K562 (cell line): ENCODE measurements at regions not wholly inside any gene's neighbourhood (a gene's known extent, or its start where the extent isn't known, plus 50 kb on each side); places are given as distances from the start of the nearest gene placed in this dataset.

Experiments used
- ATAC-seq: fragments of 200-7000 bp; cut with Tn5 transposase; 3 replicates; pipeline ENCODE4 v1.9.1; 2020; ENCODE audit warnings: moderate library complexity
- BruUV-seq: library from RNA; stranded (reverse); fragments of 400-500 nt; replicated peaks from 2 replicates; lab custom pipeline; 2021; lab: Mats Ljungman, UMichigan
- CTCF ChIA-PET: fragments of 300-600 bp; formaldehyde crosslinking; extraction: SDS; loops from one replicate; lab custom pipeline; 2021; ENCODE audit warnings: low intra/inter-chr PET ratio; lab: Yijun Ruan, JAX
- POLR2A ChIA-PET: fragments of 300-600, 350-650 bp; sonication (Branson Sonifier 250); formaldehyde crosslinking; extraction: SDS; loops from one replicate; lab custom pipeline; 2021; ENCODE audit warnings: antibody characterized with exemption, inconsistent platforms; lab: Yijun Ruan, JAX
- DNase-seq, 4 experiments: peaks; one replicate each; pipeline versions ENCODE4 v3.0.0 to v3.0.0-alpha.2; 2011 to 2018; ENCODE audit warnings: low spot score in 3 of 4, mixed read lengths in 3 of 4; ENCODE audit errors: extremely low read depth in 1 of 4
- FAIRE-seq: peaks from 2 replicates; lab custom pipeline; 2011; peaks lifted over from hg19 to GRCh38; lab: Jason Lieb, UNC
- H2AFZ ChIP-seq: 2 replicates; pipeline ENCODE4 v1.6.0; 2011; ENCODE audit warnings: low read depth, low read length, control low read depth, inconsistent platforms
- H3K27ac ChIP-seq: fragments of 200-600 bp; 3 replicates; pipeline ENCODE4 v1.8.0; 2011; ENCODE audit warnings: low read depth, mild to moderate bottlenecking, control low read depth, inconsistent platforms, low read length, moderate library complexity, mixed read lengths; ENCODE audit errors: extremely low read depth
- H3K27me3 ChIP-seq, 2 experiments: fragments of 300-600 bp in 1 of 2; 2 replicates in 1 of 2; 3 replicates in 1 of 2; pipeline versions ENCODE4 v1.6.0 to v1.8.0; 2011; ENCODE audit warnings: inconsistent platforms in 2 of 2, low read length in 2 of 2, mild to moderate bottlenecking in 1 of 2, mixed read lengths in 1 of 2, moderate library complexity in 1 of 2; ENCODE audit not compliant: control insufficient read depth in 2 of 2, insufficient read depth in 2 of 2
- H3K36me3 ChIP-seq: fragments of 300-600 bp; 3 replicates; pipeline ENCODE4 v1.8.0; 2011; ENCODE audit warnings: mild to moderate bottlenecking, low read length, inconsistent platforms; ENCODE audit not compliant: control insufficient read depth, insufficient read depth
- H3K4me1 ChIP-seq, 2 experiments: fragments of 200-600 bp in 1 of 2; replicated peaks in 1 of 2; 2 replicates in 1 of 2; 3 replicates in 1 of 2; pipeline versions ENCODE4 v1.5.1 to v1.8.0; 2011; ENCODE audit warnings: inconsistent platforms in 2 of 2, low read length in 2 of 2, mild to moderate bottlenecking in 1 of 2, mixed read lengths in 1 of 2, moderate library complexity in 1 of 2; ENCODE audit not compliant: control insufficient read depth in 2 of 2, insufficient read depth in 2 of 2
- H3K4me2 ChIP-seq: 2 replicates; pipeline ENCODE4 v1.6.1; 2011; ENCODE audit warnings: low read length, control low read depth, inconsistent platforms, mixed read lengths; ENCODE audit not compliant: insufficient read depth
- H3K4me3 ChIP-seq: fragments of 200-600 bp; sonication (generic), shearing (Covaris generic); 2 replicates; pipeline ENCODE4 v1.5.1; 2016; ENCODE audit warnings: control low read depth, inconsistent platforms
- H3K79me2 ChIP-seq: fragments of 200-600 bp; 3 replicates; pipeline ENCODE4 v1.8.0; 2011; ENCODE audit warnings: low read length, inconsistent platforms; ENCODE audit not compliant: control insufficient read depth, insufficient read depth
- H3K9ac ChIP-seq, 2 experiments: 2 replicates each; pipeline versions ENCODE4 v1.6.0 to v1.6.1; 2011; ENCODE audit warnings: low read depth in 2 of 2, low read length in 2 of 2, control low read depth in 1 of 2, inconsistent platforms in 1 of 2, mild to moderate bottlenecking in 1 of 2, mixed read lengths in 1 of 2; ENCODE audit not compliant: insufficient read depth in 1 of 2
- H3K9me1 ChIP-seq: one replicate; pipeline ENCODE4 v1.6.0; 2011; ENCODE audit warnings: inconsistent platforms, mild to moderate bottlenecking, low read length, moderate library complexity; ENCODE audit not compliant: control insufficient read depth, insufficient read depth
- H3K9me3 ChIP-seq: replicated peaks from 2 replicates; pipeline ENCODE4 v1.5.1; 2011; ENCODE audit warnings: low read depth, low read length, inconsistent platforms; ENCODE audit not compliant: control insufficient read depth, insufficient read depth
- H4K20me1 ChIP-seq: replicated peaks from 2 replicates; pipeline ENCODE4 v1.6.1; 2011; ENCODE audit warnings: low read length, inconsistent platforms, mixed read lengths; ENCODE audit not compliant: control insufficient read depth, insufficient read depth
- AFF1 ChIP-seq, 2 experiments: fragments of 450-650 bp; IDR thresholded peaks; 2 replicates each; pipeline ENCODE4 v1.6.1; 2018; ENCODE audit warnings: mild to moderate bottlenecking in 2 of 2, low read depth in 1 of 2; ENCODE audit not compliant: partially characterized antibody in 2 of 2
- C11orf30 ChIP-seq: fragments of 450-650 bp; IDR thresholded peaks from 2 replicates; pipeline ENCODE4 v1.6.1; 2016; ENCODE audit warnings: low read depth, mild to moderate bottlenecking
- CEBPB ChIP-seq: fragments of 450-650 bp; IDR thresholded peaks from 2 replicates; pipeline ENCODE4 v1.6.1; 2016; ENCODE audit warnings: missing genetic modification characterization, missing compliant biosample characterization
- DEAF1 ChIP-seq: fragments of 450-650 bp; formaldehyde crosslinking; IDR thresholded peaks from 2 replicates; pipeline ENCODE4 v1.4.0; 2020; ENCODE audit warnings: mild to moderate bottlenecking, moderate library complexity
- E2F1 ChIP-seq: sonication (generic); formaldehyde crosslinking; IDR thresholded peaks from 2 replicates; pipeline ENCODE4 v1.8.1; 2023; ENCODE audit warnings: mild to moderate bottlenecking, missing genetic modification reagents, moderate library complexity
- E2F5 ChIP-seq: sonication (generic); formaldehyde crosslinking; IDR thresholded peaks from 2 replicates; pipeline ENCODE4 v1.8.0; 2022; ENCODE audit warnings: mild to moderate bottlenecking, missing genetic modification reagents
- FOXA3 ChIP-seq, 2 experiments: fragments of 450-650 bp in 1 of 2; sonication (generic) in 1 of 2; formaldehyde crosslinking; IDR thresholded peaks in 1 of 2; conservative IDR thresholded peaks in 1 of 2; 2 replicates each; pipeline versions ENCODE4 v1.4.0 to v1.8.0; 2020 to 2022; ENCODE audit warnings: mild to moderate bottlenecking in 2 of 2, missing genetic modification reagents in 1 of 2
- SNAPC5 ChIP-seq: fragments of 250-450 bp; sonication (Bioruptor Pico); IDR thresholded peaks from 2 replicates; pipeline ENCODE4 v1.8.0; 2021; ENCODE audit warnings: moderate library complexity, mild to moderate bottlenecking, inconsistent platforms
- TBL1XR1 ChIP-seq, 2 experiments: IDR thresholded peaks; 2 replicates each; pipeline ENCODE4 v1.6.1; 2012; ENCODE audit warnings: improper control_type of control experiment in 2 of 2, low read length in 2 of 2, mild to moderate bottlenecking in 1 of 2
- ZNF449 ChIP-seq: fragments of 250-450 bp; sonication (Bioruptor Pico); IDR thresholded peaks from 2 replicates; pipeline ENCODE4 v1.8.0; 2022; ENCODE audit warnings: moderate library complexity, mild to moderate bottlenecking, inconsistent platforms
- WGBS: fragments of 100-300 bp; shearing (Covaris generic); methylation state at CpG from one replicate; pipeline ENCODE4 v1.1.6; 2016; ENCODE audit warnings: low coverage, mixed read lengths; ENCODE audit not compliant: insufficient coverage; ENCODE audit errors: missing lambda C conversion rate; 5-methylcytosine and 5-hydroxymethylcytosine counted together
- in situ Hi-C: fragments of 300-500 bp; cut with MboI; formaldehyde crosslinking; loops from 4 replicates; pipeline ENCODE4 v1.15.0; 2018; ENCODE audit warnings: inconsistent platforms, mixed read lengths
- intact Hi-C: fragments of 100-400 bp; cut with micrococcal nuclease; formaldehyde crosslinking; loops from 2 replicates; pipeline ENCODE4 v1.14.2; 2022

- no peak for TF ChIP-seq CEBPB (tag)
- peak; percentile 28; the same call in 1 of the 2 replicates for TF ChIP-seq C11orf30
These were observed 102.6 kb upstream of the SERP2 start (continued) for GRCh38 chr13:44271031-44271455.

- in situ Hi-C loops (no loop called here), intact Hi-C loops (no loop called here)
- FAIRE-seq (no peak), ATAC-seq (no peak), DNase-seq (no peak)
- Histone ChIP-seq H3K9me1 (no peaks in the 10 kb centered on the region), H3K4me1 (peaks cover 0 to 35% of the 10 kb centered on the region in 2 experiments; a peak in 4 of 5 replicates), H3K4me2 (no peak overlapping the region), H3K27ac (no peak overlapping the region), H3K9me3 (no peaks in the 10 kb centered on the region), H4K20me1 (no peaks in the 10 kb centered on the region), H3K4me3 (no peak overlapping the region), H3K27me3 (no peaks in the 10 kb centered on the region; a peak in 1 of 5 replicates), H3K9ac (no peak overlapping the region), H2AFZ (no peak overlapping the region; the same call in 1 of the 2 replicates), H3K36me3 (no peaks in the 10 kb centered on the region), H3K79me2 (no peaks in the 10 kb centered on the region)
- ChIA-PET POLR2A (interaction anchor here (0.6 kb wide), 1 partner anchor 157 kb away, joined by 3 read pairs; no protein-coding TSS in a partner anchor), CTCF (no interaction called here)
- 86% methylated on average over 1 of the region's 2 CpGs for WGBS
- no TSS peak for BruUV-seq
- TF ChIP-seq FOXA3 (CRISPR knock-in tag; conservative IDR thresholded peaks at IDR 0.05 in 1 of 2, IDR thresholded peaks at IDR 0.05 in 1 of 2), result peak in 1 of 2 experiments; percentile 6; a peak in 1 of 4 replicates
- no peak for TF ChIP-seq DEAF1
- TF ChIP-seq SNAPC5 (CRISPR knock-in tag), result no peak
- no peak for TF ChIP-seq E2F1 (CRISPR knock-in tag)
- no peak for TF ChIP-seq AFF1 (IDR thresholded peaks at IDR 0.05; ENCODE audit: low read depth in 1 of 2, partially characterized antibody in 2 of 2)
- no peak for TF ChIP-seq E2F5 (CRISPR knock-in tag)
- no peak for TF ChIP-seq TBL1XR1 (IDR thresholded peaks at IDR 0.05; ENCODE audit: low read length in 2 of 2)
- no peak for TF ChIP-seq ZNF449 (CRISPR knock-in tag)
These were observed 102.2 kb upstream of the SERP2 start for GRCh38 chr13:44271473-44271872.
